ENCODE measurements at regions not wholly inside any gene's neighbourhood (a gene's known extent, or its start where the extent isn't known, plus 50 kb on each side); places are given as distances from the start of the nearest gene placed in this dataset.
"Not testable (repeated sequence)": the region's sequence is repeated elsewhere in the genome, so short reads cannot be mapped to it uniquely, and the experiment has no call there.

GRCh38 chr11:96708219-96708878 is 318.5 kb downstream of the JRKL start:
- no peak for DNase-seq

- DNase-seq, result no peak
Observed at GRCh38 chr11:96713301-96713700, 323.5 kb downstream of the JRKL start.

- DNase-seq, result no peak
Observed at GRCh38 chr11:96714689-96715088, 324.9 kb downstream of the JRKL start.

GRCh38 chr11:96715208-96715607 is 325.4 kb downstream of the JRKL start:
- no peak for DNase-seq

- no peak for DNase-seq
Observed at GRCh38 chr11:96736601-96737000, 346.8 kb downstream of the JRKL start.

DNA sequence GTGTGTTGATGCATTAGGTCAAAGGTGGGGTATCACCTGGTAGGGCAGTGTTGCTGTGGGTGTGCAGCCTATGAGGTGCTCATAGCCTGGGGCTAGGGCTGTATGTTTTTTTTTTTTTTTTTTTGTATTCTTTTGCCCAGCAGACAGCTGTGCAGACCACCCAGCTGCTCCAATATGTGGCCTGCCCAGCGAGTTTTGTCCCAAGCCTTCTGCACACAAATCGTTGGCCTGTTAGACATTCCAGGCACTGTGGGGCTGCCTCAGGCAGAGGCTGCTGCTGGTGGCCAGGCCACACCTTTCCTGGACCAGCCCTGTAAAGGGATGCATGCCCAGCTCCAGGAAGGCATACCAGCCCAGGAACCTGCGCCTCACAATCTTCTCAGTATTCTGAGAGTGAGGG is 348.5 kb downstream of the JRKL start:
- DNase-seq, result no peak

GRCh38 chr11:96741068-96741467 is 351.3 kb downstream of the JRKL start:
- DNase-seq, result no peak

DNA sequence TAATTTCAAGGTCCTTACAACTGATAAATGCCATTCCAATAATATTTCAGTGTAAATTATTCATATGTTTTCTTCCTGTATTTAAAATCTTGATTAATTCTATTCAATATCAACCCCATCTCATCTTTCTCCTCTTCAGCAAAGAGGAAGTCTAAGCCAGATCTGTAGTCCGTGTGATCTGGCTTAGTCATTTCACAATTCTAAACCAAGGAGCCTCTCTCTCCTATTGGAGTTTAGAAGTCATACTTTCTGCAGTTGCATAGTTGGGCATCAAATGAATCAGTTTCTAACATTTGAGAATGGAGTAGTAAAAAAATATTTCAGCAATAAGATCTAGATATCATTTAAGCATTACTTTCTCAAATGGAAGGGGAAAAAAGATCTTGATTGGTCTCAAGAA is 354.9 kb downstream of the JRKL start:
- no peak for DNase-seq

DNA sequence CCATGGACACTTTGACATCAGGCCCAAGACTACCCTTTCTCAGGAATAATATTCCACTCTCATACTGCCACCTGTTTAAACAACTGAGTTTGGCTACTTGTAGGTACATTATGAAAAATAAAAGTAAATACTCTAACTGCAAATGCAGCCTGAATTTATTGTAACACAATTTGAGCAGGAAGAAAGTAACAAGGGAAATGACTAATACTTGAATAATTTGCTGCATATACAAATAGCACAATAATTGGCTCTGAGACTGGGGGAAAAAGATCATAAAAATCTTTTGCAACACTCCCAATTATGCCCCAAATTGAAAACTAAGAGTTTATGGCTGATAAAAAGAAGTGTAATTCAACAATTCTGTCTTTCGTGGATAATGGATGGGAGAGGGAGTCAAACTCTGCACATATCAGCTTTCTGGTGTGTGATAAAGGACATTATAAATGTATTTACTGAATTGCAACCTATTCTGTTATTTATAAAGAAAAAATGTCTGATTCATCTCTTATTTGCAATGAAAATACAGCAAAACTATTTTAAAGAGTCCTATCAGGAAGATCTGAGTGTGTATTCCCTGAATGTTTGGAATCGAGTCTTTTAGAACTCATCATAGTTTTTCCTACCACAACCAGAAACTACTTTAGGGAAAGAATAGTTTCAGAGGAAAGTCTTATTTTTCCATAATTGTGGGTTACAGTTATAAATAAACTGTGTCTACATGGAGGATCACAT is 359.0 kb downstream of the JRKL start:
- no peak for DNase-seq

DNA sequence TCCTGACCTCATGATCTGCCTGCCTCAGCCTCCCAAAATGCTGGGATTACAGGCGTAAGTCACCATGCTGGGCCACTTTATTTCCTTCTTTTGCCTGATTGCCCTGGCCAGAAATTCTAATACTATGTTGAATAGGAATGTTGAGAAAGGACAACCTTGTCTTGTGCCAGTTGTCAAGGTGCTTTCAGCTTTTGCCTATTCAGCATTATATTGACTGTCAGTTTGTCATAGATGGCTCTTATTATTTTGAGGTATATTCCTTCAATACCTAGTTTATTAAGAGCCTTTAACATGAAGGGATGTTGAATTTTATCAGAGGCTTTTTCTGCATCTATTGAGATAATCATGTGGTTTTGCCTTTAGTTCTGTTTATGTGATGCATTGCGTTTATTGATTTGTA is 362.0 kb downstream of the JRKL start:
- DNase-seq, result not testable (repeated sequence)

DNA sequence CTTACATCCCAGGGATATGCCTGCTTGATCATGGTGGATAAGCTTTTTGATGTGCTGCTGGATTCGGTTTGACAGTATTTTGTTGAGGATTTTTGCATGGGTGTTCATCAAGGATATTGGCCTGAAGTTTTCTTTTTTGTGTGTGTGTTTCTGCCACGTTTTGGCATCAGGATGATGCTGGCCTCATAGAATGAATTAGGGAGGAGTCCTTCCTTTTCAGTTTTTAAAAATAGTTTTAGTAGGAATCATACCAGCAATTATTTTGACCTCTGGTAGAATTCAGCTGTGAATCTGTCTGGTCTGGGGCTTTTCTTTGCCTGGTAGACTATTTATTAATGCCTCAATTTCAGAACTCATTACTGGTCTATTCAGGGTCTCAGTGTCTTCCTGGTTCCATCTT is 362.4 kb downstream of the JRKL start:
- no peak for DNase-seq

GRCh38 chr11:96753997-96754396 is 364.2 kb downstream of the JRKL start:
- no peak for DNase-seq

DNA sequence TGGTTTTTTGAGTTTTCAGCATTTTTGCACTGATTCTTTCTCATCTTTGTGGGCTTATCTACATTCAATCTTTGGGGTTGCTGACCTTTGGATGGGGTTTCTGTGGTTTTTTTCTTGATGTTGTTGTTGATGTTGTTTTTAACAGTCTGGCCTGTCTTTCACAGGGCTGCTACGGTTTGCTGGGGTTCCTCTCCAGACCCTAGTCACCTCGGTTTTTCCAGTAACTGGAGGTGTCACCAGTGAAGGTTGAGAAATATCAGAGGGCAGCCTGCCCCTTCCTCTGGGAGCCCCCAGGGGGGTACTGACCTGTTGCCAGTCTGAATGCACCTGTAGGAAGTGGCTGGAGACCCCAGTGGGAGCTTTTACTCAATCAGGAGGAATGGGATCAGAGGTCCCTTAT is 365.4 kb downstream of the JRKL start:
- DNase-seq, result no peak

GRCh38 chr11:96755752-96756151 is 365.9 kb downstream of the JRKL start:
- no peak for DNase-seq

GRCh38 chr11:96758957-96759356 is 369.1 kb downstream of the JRKL start:
- DNase-seq, result no peak

DNA sequence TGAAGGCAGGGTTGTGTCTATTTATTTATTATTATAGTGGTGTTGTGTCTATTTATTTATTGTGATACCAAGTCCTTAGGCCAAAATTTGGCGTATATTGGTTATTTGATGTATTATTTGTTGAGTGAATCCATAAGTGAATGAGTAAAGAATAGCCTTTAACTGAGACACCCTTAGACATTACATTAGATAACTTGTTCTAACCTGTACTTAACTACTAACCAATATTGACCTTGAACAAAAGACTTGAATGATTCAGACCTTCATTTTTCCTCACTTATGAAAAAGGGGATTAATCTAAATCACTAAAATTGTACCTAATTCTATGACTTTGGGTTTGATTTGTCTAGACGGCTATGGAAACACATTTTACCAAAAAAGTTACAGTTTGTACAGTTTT is 370.5 kb downstream of the JRKL start:
- no peak for DNase-seq

GRCh38 chr11:96760815-96761214 is 371.0 kb downstream of the JRKL start:
- no peak for DNase-seq

- no peak for DNase-seq
Observed at GRCh38 chr11:96761451-96761850, 371.6 kb downstream of the JRKL start.

GRCh38 chr11:96763244-96763643 is 373.4 kb downstream of the JRKL start:
- DNase-seq, result no peak

DNA sequence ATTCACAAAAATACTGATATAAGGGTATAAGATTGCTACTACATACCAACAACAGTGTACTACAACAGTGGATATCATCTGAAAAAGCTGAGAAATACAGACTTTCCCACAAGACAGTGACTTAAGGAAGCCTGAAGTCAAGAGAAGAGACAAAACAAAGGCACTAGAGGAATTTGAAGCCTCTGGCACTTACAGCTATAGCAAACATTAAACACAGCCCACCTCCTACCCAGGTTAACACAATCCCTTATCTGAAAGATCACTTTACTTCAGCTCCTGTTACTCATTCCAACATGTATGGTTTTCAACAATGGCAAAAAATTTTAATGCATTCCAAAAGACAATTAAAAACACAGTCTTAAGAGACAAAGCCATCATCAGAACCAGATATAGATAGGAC is 388.5 kb downstream of the JRKL start:
- DNase-seq, result no peak

GRCh38 chr11:96779030-96779429 is 389.2 kb downstream of the JRKL start:
- DNase-seq, result no peak

GRCh38 chr11:96781082-96781481 is 391.3 kb downstream of the JRKL start:
- DNase-seq, result no peak

- no peak for DNase-seq
Observed at GRCh38 chr11:96782632-96783031, 392.8 kb downstream of the JRKL start.

- DNase-seq, result no peak
Observed at GRCh38 chr11:96783311-96783710, 393.5 kb downstream of the JRKL start.

- no peak for DNase-seq
Observed at GRCh38 chr11:96785073-96785472, 395.3 kb downstream of the JRKL start.
